LNCAP (cell line): ENCODE measurements at regions not wholly inside any gene's neighbourhood (a gene's known extent, or its start where the extent isn't known, plus 50 kb on each side); places are given as distances from the start of the nearest gene placed in this dataset.

Source experiments
- TF ChIP-seq, protein P1 (sequence below): fragments of 450-650 bp; IDR thresholded peaks from 2 replicates; pipeline ENCODE4 v1.5.1; 2017; ENCODE audit warnings: mild to moderate bottlenecking

DNA sequence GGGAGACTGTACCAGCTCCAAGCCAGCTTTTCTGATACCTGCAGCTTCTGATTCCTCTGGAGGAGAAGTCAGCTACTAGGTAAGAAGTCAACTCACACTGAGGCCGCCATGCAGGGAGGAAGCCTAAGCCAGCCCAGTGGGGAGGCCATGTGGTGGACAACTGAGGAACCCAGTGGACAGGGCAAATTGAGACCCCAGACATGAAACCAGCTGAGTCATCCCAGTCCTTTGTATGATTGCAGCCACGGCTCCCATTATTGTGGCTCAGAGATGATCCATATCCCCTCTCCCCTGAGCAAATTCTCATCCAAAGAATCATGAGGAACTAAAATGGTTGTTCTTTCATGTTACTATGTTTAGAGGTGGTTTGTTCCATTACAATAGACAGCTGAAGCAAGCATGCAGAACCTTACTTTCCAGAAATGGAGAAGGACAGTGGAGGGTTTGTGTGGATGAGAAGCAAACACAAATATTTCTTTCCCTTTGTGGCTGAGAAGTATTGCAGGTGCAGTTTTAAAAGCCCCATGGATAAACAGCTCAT lies 1147.3 kb upstream of the TMEM132C start:
- TF ChIP-seq, protein P1, sequence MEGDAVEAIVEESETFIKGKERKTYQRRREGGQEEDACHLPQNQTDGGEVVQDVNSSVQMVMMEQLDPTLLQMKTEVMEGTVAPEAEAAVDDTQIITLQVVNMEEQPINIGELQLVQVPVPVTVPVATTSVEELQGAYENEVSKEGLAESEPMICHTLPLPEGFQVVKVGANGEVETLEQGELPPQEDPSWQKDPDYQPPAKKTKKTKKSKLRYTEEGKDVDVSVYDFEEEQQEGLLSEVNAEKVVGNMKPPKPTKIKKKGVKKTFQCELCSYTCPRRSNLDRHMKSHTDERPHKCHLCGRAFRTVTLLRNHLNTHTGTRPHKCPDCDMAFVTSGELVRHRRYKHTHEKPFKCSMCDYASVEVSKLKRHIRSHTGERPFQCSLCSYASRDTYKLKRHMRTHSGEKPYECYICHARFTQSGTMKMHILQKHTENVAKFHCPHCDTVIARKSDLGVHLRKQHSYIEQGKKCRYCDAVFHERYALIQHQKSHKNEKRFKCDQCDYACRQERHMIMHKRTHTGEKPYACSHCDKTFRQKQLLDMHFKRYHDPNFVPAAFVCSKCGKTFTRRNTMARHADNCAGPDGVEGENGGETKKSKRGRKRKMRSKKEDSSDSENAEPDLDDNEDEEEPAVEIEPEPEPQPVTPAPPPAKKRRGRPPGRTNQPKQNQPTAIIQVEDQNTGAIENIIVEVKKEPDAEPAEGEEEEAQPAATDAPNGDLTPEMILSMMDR: no peak

DNA sequence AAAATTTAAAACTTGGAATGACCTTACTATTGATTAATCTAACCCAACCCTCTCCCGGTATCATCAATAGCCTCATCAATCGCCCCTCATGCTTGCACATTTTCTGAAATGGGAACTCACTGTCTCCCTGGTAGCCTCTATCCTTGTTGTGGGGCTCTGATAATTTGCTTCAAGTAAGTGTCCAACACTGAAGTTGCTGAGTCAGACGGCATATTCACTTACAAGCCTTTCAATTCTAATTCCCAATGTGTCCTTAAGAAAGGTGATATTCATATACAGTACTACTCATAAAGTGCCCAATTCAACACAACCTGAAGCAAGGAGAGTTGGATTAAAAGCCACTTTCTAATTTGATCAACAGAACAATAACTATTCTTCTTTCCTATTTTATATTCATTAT lies 1146.1 kb upstream of the TMEM132C start:
- TF ChIP-seq, protein P1: no peak

DNA sequence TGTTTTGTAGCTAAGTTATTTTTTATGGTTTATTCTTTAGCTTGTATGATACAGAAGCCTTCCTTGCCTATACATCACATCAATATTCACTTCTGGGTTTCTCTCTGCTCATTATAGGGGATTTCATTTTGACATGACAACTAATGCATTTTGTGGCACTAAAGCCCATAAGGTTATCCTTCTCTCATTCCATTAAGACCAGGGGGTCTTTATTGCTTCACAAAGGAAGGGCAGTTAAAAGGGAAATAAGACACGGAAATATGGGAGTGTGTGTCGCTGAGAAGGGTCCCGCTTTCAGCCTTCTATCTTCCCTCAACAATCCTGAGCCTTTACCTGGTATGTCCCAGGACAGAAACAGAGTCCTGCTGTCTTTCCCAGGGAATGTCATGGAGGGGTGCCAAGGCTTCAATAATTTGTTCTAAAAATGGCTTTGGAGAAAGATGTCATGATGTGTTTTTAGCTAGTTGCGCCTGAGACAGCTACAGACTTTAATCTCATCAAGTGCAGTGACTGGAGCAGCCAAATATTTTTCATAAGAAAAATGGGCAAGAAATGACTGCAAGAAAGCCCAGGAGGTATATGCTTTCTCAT lies 1145.4 kb upstream of the TMEM132C start:
- TF ChIP-seq, protein P1: no peak

DNA sequence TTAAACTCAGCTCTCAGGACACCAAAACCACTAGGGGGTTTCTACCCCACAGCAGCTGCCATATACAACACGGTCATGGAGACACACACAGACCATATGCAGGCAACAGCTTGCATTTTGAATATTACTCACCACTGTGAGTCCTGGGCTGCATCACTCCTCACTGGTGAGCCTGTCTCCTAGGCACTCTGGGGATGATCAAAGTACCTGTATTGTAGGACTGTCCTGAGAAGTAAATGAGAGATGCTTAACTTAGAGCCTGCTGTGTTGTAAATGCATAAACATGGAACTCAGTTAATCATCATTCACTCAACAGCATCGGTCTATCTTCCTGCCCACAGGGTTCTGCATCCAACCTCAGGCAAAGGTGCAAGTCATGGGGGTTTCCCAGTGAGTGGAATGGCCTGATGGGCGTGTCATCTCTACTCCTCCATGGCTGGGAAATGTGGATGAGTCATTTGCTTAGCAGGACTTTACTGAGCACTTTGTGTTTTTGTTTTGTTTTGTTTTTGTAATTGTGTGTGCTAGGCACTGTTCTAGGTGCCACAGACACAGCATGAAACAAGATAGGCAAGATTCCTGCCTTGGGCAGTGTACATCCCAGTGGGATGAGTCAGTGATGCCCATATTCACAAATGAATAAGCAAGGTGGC lies 1141.2 kb upstream of the TMEM132C start:
- TF ChIP-seq, protein P1: no peak

DNA sequence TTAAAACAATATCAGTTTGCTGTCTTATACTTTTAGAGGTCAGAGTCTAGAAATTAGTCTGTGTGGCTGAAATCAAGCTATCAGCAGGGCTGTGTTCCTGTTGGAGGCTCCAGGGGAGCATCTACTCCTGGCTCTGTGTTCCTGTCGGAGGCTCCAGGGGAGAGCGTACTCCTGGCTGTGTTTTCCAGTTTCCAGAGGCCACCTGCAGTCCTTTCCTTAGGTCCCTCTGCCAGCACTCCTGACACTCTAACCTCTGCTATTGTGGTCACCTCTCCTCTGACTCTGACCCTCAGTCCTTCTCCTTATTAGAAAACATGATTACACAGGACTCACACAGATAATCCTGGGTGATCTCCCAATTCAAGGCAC lies 1140.7 kb upstream of the TMEM132C start:
- TF ChIP-seq, protein P1: no peak

DNA sequence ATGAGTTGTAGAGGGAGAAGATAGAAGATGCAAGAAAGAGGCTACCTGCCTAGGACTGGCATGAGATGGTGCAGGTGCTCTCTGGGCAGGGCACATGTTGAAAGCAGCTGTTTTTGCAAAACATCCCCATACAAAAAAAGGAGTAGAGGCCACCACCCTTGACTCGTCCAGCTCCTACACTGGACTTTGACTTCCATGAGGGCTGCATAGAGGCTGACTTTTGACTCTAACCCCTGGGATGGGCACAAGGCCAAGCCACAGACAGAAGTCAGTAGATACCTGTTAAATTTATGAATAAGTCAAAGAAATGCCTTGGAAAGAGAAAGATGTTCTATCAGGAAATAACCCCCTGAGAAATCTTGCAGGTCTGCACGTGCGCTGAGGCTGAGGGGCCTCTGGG lies 1139.1 kb upstream of the TMEM132C start:
- TF ChIP-seq, protein P1: no peak

DNA sequence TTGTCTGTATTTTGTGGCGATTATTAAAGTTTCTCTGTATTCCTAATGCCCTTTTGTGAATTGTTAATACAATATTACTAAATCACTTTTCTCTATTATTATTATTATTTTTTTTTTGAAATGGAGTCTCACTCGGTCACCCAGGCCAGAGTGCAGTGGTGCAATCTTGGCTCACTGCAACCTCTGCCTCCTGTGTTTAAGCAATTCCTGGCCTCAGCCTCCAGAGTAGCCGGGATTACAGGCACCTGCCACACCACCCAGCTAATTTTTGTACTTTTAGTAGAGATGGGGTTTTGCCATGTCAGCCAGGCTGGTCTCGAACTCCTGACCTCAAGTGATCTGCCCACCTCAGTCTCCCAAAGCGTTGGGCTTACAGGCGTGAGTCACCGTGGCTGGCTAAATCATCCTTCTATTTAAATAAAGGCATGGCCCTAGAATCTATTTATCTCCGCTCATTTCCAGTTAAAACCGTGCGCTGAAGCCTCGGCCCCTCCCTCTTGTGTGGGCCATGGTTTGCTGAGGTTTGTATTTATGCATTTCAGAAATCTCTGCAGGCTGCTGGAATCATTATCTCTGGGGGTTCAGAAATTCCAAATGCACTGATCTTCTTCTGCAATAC lies 1136.4 kb upstream of the TMEM132C start:
- TF ChIP-seq, protein P1: no peak
